Hematopoietic multipotent progenitor cell treated with erythropoietin and hydrocortisone succinate and interleukin-3 and kit ligand, for 15 days (in vitro differentiated cells): ENCODE measurements at regions not wholly inside any gene's neighbourhood (a gene's known extent, or its start where the extent isn't known, plus 50 kb on each side); places are given as distances from the start of the nearest gene placed in this dataset.
"Not testable (repeated sequence)": the region's sequence is repeated elsewhere in the genome, so short reads cannot be mapped to it uniquely, and the experiment has no call there.

ENCODE experiments used
- DNase-seq: peaks from one replicate; pipeline ENCODE4 v3.0.0-alpha.2; 2015; ENCODE audit warnings: low spot score

DNA sequence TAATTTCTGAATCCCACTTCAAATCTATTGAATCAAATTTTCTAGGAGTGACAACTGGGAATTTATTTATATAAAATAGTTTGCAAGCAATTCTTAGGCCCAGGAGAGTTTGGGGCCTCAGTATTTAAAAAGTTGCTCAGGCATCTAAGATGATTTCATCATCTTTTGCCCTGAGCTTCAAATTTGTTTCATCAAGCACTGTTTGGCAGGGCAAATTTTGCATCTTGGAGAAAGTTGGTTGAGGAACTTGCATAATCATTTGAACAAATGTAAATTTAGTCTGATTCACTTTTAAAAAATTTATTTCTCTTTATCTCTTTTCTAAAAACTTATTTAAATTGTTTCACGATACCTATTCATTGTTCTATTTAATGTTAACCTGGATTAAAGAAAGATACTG lies 702.8 kb downstream of the SI start:
- DNase-seq: no peak

- DNase-seq: no peak
Observed at GRCh38 chr3:164371681-164372080, 706.6 kb downstream of the SI start.

DNA sequence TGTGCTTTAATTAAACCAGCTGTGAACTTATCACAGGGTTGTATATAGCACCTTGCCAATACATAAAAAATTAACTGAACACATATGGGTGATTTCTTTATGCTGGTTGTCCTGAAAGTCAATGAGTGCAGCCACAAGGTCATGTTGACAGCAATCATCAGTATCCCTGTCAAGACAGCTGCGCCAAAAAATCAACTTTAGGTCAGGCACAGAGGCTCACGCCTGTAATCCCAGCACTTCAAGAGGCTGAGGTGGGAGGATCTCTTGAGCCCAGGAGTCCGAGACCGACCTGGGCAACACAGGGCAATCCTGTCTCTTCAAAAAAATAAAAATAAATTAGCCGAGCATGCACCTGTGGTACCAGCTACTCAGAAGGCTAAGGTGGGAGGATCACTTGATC lies 707.3 kb downstream of the SI start:
- no peak for DNase-seq

- no peak for DNase-seq
Observed at GRCh38 chr3:164365242-164365641, 713.1 kb downstream of the SI start.

DNA sequence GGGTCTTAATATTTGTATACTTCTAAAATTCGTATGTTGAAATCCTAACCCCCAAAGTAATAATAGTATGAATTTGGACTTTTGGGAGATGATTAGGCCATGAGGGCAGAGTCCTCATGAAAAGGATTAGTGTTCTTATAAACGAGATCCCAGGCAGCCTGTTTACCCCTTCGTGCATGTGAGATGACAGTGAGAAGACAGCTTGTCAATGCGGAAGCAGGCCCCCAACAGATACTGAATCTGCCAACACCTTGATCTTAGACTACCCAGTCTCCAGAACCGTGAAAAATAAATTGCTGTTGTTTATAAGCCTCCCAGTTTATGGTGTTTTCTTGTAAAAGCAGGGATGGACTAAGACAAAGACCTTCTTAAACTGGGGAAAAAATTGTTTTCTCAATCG lies 714.2 kb downstream of the SI start:
- no peak for DNase-seq

DNA sequence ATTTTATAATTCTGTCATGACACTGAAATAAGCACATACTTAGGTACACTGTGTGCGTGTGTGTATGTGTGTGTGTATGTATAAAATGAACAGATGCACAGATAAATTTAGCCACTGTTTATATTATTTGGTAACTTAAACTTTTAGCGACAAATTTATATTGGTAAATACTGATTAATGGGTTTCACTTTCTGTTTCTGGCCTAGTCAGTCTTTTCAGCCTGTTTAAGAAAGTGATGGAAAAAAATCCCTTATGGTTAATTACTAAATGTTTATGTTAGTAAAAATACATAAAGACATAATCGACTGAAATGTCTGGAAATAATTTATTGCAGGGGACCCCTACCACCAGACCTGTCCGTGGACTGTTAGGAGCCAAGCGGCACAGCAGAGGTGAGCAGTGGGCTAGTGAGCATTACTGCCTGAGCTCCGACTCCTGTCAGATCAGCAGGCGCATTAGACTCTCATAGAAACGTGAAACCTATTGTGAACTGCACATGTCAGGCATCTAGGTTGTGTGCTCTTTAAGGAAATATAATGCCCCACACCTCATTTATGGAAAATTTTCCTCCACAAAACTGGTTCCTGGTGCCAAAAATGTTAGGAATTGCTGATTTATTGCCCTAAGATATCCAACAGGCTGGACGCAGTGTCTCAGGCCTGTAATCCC lies 717.4 kb downstream of the SI start:
- DNase-seq: no peak

DNA sequence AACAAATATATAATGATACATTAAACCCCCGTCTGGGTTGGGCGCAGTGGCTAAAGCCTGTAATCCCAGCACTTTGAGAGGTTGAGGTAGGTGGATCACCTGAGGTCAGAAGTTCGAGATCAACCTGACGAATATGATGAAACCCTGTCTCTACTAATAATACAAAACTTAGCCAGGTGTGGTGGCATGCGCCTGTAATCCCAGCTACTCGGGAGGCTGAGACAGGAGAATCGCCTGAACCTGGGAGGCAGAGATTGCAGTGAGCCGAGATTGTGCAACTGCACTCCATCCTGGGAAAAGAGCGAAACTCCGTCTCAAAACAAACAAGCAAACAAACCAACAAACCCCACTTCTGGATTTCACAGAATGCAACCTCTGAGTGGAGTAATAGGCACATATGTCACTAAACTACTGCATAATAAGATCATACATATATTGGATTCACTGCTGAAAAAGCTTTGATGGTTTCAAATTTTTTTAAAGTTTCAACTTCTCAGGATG lies 718.2 kb downstream of the SI start:
- no peak for DNase-seq

DNA sequence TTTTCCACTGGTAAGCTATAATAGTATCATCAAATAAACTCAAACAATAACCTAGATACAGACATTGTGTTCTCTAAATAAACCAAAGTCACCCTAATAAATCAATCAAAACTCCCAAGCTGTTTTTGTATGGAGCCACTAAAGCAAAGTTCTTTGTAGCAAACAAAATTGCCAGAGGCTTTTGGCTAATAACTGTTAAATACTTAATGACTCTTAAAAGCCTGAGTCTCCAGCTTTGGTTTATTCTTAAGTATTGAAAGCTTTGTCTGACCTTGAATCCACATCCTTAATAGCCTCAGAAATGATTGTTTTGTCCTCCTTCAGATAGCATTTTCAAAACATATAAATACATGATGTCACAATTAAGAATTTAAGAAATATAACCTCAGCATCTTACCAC lies 725.3 kb downstream of the SI start:
- DNase-seq: no peak

- no peak for DNase-seq
Observed at GRCh38 chr3:164351131-164351530, 727.2 kb downstream of the SI start.

- not testable (repeated sequence) for DNase-seq
Observed at GRCh38 chr3:164342206-164342605, 736.1 kb downstream of the SI start.

DNA sequence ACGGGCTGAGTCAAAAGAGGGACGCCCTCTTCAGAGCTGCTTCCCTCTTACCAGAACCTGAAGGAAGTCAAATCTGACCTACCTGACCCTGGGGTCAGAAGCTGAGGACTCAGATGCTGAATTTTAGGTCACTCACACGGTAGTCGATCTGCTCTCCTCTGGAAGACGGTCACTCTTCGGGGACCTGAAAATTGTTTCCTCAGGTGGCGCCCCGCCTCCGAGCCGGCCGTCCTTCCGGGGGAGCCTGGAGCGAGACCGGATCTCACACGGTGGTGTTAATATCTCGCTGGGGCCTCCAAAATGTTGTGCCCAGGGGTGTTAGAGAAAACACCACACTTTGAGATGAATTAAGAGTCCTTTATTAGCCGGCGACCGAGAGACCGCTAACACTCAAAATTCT lies 737.2 kb downstream of the SI start:
- DNase-seq: no peak

DNA sequence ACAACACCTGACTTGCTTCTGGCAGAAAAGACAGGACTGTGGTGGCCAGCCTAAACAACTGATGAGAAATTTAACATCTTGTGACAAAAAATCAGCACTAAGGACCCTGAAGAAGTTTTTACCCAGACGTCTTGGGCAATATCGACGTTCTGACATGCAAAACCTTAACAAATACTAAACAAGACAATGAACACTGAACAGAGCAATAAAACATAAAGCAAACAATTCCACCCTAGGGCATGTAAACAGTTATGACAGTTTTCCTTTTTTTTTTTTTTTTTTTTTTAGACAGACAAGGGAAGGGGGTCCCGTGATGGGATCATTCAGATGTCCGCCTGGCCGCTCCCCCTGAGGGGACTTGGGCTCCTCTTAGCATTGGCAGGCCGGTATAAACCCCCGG lies 738.0 kb downstream of the SI start:
- DNase-seq: no peak

DNA sequence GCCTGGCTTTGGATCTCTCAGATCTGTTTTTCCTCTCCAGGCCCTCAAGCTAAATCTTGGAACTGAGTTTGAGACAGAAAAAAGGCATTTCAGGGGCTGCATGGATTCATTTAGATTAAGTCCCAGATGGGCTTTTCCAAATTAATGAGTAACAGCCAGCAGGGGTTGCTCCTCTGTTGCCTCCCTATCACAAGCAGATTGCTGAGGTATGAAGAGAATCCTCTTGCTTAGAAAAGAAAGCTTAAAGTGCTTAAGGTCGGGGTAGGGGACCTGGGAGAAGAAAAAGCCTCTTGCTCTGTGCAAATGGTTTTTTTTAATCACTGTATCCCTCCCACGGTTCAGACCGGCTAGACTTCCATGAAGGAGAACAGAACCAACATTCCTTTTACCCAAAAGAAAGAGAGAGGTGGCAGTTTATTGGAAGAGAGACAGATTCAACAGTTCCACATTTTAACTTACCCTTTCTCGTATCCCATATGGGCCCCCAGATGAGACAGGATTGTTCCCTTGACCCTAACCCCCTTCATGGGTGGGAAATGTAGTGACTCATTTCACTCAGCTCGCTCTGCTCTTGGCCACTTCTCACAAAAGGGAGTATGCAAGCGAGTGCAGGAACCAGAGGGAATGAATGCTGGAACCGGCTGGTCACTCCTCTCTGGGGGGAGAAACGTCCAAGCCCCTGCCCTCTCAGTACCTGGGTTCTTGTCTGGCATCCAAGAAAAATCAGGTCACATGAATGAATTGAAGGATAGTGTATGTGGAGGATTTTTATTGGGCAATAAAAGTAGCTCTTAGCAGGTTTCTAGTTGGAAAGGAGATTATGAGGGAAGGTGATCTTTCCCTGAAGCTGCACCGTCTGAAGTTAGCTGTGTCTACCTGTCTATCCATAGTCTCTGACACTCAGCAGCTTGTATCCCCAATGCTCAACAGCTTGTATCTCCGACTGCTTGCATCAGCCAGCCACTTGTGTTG lies 745.2 kb downstream of the SI start:
- DNase-seq: no peak

GRCh38 chr3:164326714-164327113 lies 751.6 kb downstream of the SI start:
- no peak for DNase-seq

DNA sequence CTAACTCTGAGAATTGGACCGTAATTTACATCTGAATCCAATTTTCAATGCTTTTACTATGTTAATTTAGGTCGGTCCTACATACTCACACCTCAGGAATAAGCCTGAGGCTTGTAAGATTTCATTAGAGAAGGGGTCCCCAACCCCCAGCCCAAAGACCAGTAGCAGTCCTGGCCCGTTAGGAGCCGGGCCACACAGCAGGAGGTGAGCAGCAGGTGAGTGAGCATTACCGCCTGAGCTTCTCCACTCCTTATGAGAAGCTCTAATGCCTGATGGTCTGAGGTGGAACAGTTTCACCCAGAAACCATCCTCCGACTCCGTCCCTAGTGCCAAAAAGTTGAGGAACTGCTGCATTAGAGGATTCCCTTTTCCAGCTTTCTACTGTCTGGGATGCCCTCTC lies 757.3 kb downstream of the SI start:
- DNase-seq: no peak

DNA sequence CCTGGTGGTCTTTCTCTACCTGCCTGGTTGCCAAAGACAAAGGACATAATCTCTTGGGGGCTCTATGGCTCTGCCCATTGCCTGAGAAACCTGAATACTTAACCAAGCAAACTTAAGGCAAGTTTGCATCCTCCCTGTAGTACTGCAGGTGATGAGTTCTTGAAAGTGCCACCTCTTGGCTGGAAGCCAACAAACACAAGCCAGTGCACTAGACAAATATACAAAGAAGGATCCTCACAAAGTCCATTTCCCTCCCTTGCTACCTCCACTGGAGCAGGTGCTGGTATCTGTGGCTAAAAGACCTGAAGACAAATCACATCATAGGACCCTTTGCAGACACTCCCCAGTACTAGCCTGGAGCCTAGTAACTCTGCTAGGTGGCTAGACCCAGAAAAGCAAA lies 772.3 kb downstream of the SI start:
- DNase-seq: no peak

- DNase-seq: no peak
Observed at GRCh38 chr3:164303894-164304293, 774.4 kb downstream of the SI start.

GRCh38 chr3:164302622-164303021 lies 775.7 kb downstream of the SI start:
- peak; percentile 2 for DNase-seq

DNA sequence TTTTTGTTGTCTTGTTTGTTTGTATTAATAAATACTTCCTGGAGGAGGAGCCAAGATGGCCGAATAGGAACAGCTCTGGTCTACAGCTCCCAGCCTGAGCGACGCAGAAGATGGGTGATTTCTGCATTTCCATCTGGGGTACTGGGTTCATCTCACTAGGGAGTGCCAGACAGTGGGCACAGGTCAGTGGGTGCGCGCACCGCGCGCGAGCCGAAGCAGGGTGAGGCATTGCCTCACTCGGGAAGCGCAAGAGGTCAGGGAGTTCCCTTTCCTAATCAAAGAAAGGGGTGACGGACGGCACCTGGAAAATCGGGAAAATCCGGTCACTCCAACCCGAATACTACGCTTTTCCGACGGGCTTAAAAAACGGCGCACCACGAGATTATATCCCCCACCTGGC lies 786.8 kb downstream of the SI start:
- DNase-seq: not testable (repeated sequence)

- no peak for DNase-seq
Observed at GRCh38 chr3:164278550-164278949, 799.7 kb downstream of the SI start.

DNA sequence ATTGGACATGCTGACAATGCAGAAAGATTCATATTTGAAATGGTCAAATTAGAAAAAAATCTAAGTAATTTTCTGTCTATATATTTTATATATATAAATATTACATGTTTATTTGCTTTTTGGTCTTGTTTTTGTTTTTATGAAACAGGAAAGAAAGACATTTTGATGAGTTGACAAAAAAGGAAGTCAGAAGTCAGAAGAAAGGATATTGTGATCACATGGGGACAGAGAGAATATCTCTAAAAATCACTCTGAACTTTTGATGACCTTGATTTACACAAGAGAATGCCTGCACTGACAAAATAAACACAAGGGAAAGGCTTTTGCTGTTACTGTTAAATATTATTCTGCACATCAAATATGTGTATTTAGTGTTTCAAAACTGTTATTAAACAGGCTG lies 811.2 kb downstream of the SI start:
- DNase-seq: no peak

DNA sequence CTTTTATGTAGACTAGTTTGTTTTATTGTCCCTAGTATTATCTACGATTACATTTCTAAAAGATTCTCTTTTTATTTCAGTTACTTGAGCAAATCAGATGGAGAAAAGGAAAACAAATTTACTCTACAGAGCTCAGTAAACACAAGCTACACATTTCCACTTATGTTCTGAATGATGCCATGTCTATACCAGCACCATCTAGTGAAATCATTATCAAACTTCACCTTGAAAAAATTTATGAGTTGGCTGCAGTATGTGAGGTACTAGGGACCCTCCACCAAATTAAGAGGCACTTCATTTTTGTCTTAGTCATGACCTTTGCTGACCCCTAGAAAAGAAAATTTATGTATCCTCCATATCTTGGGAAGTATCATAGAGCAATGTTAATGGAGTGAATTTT lies 827.4 kb downstream of the SI start:
- DNase-seq: no peak

GRCh38 chr3:164236851-164237250 lies 841.4 kb downstream of the SI start:
- DNase-seq: no peak
